ENCODE measurements at regions not wholly inside any gene's neighbourhood (a gene's known extent, or its start where the extent isn't known, plus 50 kb on each side); places are given as distances from the start of the nearest gene placed in this dataset.

GRCh38 chr16:73813527-73813926 lies 483.1 kb upstream of the PSMD7 start:
- TF ChIP-seq ZNF432 (CRISPR knock-in tag; IDR thresholded peaks at IDR 0.05; ENCODE audit: borderline replicate concordance) (no peak), ZNF431 (CRISPR knock-in tag; IDR thresholded peaks at IDR 0.05; ENCODE audit: borderline replicate concordance, low read depth) (no peak), POLR2A (IDR thresholded peaks at IDR 0.05; ENCODE audit: insufficient read depth in 1 of 2, low read depth in 2 of 2, low read length in 2 of 2) (no peak), ZBTB43 (CRISPR knock-in tag; conservative IDR thresholded peaks at IDR 0.05) (no peak), SMAD3 (CRISPR knock-in tag; IDR thresholded peaks at IDR 0.05) (no peak), ATF1 (CRISPR knock-in tag; IDR thresholded peaks at IDR 0.05) (no peak), SRSF4 (IDR thresholded peaks at IDR 0.05; ENCODE audit: low read depth, low read length, poor library complexity, severe bottlenecking) (no peak), SRSF9 (IDR thresholded peaks at IDR 0.05; ENCODE audit: borderline replicate concordance, insufficient read depth, low read depth, low read length, poor library complexity, severe bottlenecking) (no peak)
- TF ChIP-seq, protein P1, sequence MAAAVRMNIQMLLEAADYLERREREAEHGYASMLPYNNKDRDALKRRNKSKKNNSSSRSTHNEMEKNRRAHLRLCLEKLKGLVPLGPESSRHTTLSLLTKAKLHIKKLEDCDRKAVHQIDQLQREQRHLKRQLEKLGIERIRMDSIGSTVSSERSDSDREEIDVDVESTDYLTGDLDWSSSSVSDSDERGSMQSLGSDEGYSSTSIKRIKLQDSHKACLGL (CRISPR knock-in tag; IDR thresholded peaks at IDR 0.05): no peak

All from HepG2 (cell line).